Parathyroid adenoma (tissue), 2 donors: ENCODE measurements at regions not wholly inside any gene's neighbourhood (a gene's known extent, or its start where the extent isn't known, plus 50 kb on each side); places are given as distances from the start of the nearest gene placed in this dataset.
"Not testable (repeated sequence)": the region's sequence is repeated elsewhere in the genome, so short reads cannot be mapped to it uniquely, and the experiment has no call there.

ENCODE experiments used
- H2AFZ ChIP-seq: fragments of 300-600 bp; sonication (generic); one replicate; pipeline ENCODE4 v1.7.0; 2017; ENCODE audit warnings: antibody characterized with exemption, mild to moderate bottlenecking
- H3K27ac ChIP-seq: fragments of 300-600 bp; sonication (generic); one replicate; pipeline ENCODE4 v1.7.0; 2017
- H3K27me3 ChIP-seq: fragments of 300-600 bp; sonication (generic); one replicate; pipeline ENCODE4 v1.7.0; 2017; ENCODE audit warnings: low read length; ENCODE audit not compliant: control insufficient read depth, insufficient read depth
- H3K36me3 ChIP-seq: fragments of 300-600 bp; sonication (generic); one replicate; pipeline ENCODE4 v1.7.0; 2017; ENCODE audit warnings: low read length; ENCODE audit not compliant: control insufficient read depth, insufficient read depth
- H3K4me1 ChIP-seq: fragments of 300-600 bp; sonication (generic); one replicate; pipeline ENCODE4 v1.7.0; 2017; ENCODE audit warnings: control low read depth
- H3K4me2 ChIP-seq: fragments of 300-600 bp; sonication (generic); one replicate; pipeline ENCODE4 v1.7.0; 2017; ENCODE audit warnings: low read length
- H3K4me3 ChIP-seq: fragments of 300-600 bp; sonication (generic); one replicate; pipeline ENCODE4 v1.7.0; 2017; ENCODE audit warnings: low read depth, low read length
- H3K79me2 ChIP-seq: fragments of 300-600 bp; sonication (generic); one replicate; pipeline ENCODE4 v1.7.0; 2017; ENCODE audit warnings: control low read depth
- H3K9ac ChIP-seq: fragments of 300-600 bp; sonication (generic); one replicate; pipeline ENCODE4 v1.7.0; 2017; ENCODE audit warnings: mild to moderate bottlenecking
- H3K9me3 ChIP-seq: fragments of 300-600 bp; sonication (generic); one replicate; pipeline ENCODE4 v1.7.0; 2017; ENCODE audit warnings: low read length; ENCODE audit not compliant: control insufficient read depth
- TF ChIP-seq, protein P1 (sequence below): fragments of 300-600 bp; sonication (generic); IDR thresholded peaks from one replicate; pipeline ENCODE4 v1.7.0; 2017; ENCODE audit warnings: antibody characterized with exemption, mild to moderate bottlenecking
- donor health status: primary hyperparathyroidism.

DNA sequence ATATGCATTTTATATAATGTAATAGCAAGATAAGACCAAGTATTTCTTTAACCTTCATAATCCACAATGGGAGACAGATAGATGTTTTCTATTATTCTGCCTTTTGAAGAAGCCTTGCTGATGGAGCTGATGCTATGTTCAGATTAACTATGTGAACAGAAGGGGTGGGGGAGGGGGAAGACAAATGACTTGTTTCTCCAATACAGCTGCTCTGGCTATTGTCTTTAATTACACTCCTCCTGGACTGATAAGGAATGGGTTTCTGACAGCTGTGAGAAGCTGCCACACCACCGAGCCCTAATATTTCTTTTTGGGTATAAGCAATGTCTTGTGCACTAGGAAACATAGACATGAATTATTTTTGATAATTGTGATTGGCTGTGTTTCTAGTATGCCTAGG is 62.0 kb downstream of the CAVIN4 start:
- TF ChIP-seq, protein P1, sequence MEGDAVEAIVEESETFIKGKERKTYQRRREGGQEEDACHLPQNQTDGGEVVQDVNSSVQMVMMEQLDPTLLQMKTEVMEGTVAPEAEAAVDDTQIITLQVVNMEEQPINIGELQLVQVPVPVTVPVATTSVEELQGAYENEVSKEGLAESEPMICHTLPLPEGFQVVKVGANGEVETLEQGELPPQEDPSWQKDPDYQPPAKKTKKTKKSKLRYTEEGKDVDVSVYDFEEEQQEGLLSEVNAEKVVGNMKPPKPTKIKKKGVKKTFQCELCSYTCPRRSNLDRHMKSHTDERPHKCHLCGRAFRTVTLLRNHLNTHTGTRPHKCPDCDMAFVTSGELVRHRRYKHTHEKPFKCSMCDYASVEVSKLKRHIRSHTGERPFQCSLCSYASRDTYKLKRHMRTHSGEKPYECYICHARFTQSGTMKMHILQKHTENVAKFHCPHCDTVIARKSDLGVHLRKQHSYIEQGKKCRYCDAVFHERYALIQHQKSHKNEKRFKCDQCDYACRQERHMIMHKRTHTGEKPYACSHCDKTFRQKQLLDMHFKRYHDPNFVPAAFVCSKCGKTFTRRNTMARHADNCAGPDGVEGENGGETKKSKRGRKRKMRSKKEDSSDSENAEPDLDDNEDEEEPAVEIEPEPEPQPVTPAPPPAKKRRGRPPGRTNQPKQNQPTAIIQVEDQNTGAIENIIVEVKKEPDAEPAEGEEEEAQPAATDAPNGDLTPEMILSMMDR, result no peak
- Histone ChIP-seq H3K27me3 (no peaks in the 10 kb centered on the region), H3K4me3 (no peak overlapping the region), H3K9me3 (no peaks in the 10 kb centered on the region), H3K27ac (no peak overlapping the region), H3K4me2 (no peak overlapping the region), H2AFZ (no peak overlapping the region), H3K79me2 (no peaks in the 10 kb centered on the region), H3K9ac (no peak overlapping the region), H3K36me3 (no peaks in the 10 kb centered on the region), H3K4me1 (no peaks in the 10 kb centered on the region)

DNA sequence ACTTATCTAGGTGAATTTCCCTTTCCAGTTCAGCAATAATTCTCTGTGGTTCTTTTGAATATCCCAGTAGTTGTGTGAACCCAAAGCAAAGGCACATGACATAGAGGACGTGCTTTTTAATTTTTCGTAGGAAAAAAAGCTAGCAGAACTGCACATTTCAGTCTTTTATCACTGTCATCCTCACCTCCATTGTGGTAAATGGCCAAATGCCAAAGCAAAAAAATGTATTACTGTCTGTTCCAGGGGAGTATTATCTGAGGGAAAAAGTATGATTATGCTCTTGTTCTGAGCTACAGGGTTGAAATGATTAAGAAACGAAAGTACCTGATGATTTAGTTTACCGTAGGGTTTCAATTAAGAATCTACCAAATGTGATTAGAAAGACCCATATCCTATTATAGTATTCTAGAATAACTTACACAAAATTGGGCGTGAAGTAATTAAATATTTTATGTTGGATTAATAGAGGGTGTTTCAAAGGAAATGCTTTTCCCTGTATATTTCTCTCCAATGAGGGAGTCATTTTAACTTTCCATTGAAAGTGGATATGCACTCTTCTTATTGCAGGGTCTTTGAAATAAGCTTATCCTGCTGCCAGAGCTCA is 62.7 kb downstream of the CAVIN4 start:
- Histone ChIP-seq H2AFZ (no peak overlapping the region), H3K27me3 (no peaks in the 10 kb centered on the region), H3K9me3 (no peaks in the 10 kb centered on the region), H3K4me1 (no peaks in the 10 kb centered on the region), H3K4me2 (no peak overlapping the region), H3K27ac (no peak overlapping the region), H3K4me3 (no peak overlapping the region), H3K36me3 (no peaks in the 10 kb centered on the region), H3K9ac (no peak overlapping the region), H3K79me2 (no peaks in the 10 kb centered on the region)
- TF ChIP-seq, protein P1, result no peak

DNA sequence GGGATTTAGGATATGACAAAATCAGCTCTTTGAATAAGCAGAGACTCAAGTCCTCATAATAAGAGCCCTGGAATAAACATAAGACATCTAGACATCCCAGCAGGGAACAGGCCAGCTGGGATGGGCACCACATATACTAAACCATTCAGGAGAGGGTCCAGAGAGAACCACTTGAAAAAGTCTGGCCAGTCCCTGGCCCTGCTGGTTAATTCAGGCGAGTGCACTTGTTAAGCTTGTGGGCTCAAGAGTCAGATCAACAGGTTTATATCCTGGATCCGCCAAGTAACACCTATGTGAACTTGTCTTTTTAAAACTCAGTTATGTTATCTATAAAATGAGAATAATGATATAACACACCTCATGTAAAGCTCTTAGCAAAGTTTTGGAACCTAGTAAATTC is 63.3 kb downstream of the CAVIN4 start:
- H3K9me3 ChIP-seq, result no peaks in the 10 kb centered on the region
- no peak overlapping the region for H3K4me2 ChIP-seq
- H3K4me1 ChIP-seq, result no peaks in the 10 kb centered on the region
- no peak overlapping the region for H2AFZ ChIP-seq
- H3K9ac ChIP-seq, result no peak overlapping the region
- H3K27ac ChIP-seq, result no peak overlapping the region
- no peaks in the 10 kb centered on the region for H3K27me3 ChIP-seq
- no peaks in the 10 kb centered on the region for H3K36me3 ChIP-seq
- no peaks in the 10 kb centered on the region for H3K79me2 ChIP-seq
- H3K4me3 ChIP-seq, result no peak overlapping the region
- TF ChIP-seq, protein P1, result no peak

DNA sequence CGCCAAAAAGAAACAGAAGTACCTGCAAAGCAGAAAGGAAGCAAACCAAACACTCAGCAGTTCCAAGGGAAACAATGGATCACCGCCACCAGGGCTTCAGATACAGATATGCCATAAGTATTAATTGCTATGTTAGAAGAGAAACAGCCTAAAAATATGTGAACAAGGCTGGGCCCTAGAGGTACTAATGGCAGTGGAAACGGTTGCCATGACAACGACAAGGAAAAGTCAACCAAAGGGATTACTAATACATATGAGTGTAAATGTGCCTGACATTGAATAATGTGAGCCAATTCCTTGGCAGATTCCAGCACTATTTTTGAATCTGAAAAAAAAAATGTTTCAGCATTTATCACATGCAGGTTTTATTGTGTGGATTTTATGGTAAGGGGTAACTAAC is 75.0 kb downstream of the CAVIN4 start:
- H3K9ac ChIP-seq, result no peak overlapping the region
- no peaks in the 10 kb centered on the region for H3K79me2 ChIP-seq
- no peak overlapping the region for H3K4me3 ChIP-seq
- H3K4me2 ChIP-seq, result no peak overlapping the region
- H3K27ac ChIP-seq, result no peak overlapping the region
- H3K36me3 ChIP-seq, result no peaks in the 10 kb centered on the region
- H2AFZ ChIP-seq, result no peak overlapping the region
- TF ChIP-seq, protein P1, result no peak
- H3K4me1 ChIP-seq, result no peaks in the 10 kb centered on the region
- H3K27me3 ChIP-seq, result no peaks in the 10 kb centered on the region
- no peaks in the 10 kb centered on the region for H3K9me3 ChIP-seq

DNA sequence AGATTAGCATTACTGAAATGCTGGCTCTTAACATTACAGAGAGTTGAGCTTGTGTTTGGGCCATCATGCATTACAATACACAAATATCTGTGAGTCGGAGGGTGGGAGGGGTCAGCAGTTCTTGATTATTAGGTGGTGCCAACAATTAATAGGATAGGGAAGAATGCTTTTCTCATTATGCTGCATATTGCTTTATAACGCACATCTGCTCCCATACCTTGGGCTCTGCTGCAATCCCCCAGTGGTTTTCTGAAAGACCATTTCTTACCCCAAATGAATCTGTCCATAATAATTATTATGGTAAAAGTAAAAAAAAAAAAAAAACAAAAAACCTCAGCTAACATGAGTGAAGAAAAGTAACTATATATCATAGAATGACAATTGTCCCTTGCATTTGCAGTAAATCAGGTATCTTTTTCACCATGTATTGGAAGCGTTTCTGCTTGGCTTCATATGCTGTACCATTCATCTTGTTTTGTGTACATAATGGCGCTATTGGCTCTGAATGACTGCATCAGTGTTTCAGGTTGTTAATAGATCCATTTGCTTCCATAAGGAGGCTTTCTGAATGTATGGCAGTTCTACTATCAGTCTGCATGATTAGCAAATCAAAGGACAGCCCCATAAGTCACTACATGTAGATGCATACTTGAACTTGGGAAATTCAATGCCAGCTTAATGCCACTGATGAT is 75.9 kb downstream of the CAVIN4 start:
- no peak overlapping the region for H3K4me3 ChIP-seq
- H3K9me3 ChIP-seq, result no peaks in the 10 kb centered on the region
- no peak overlapping the region for H3K27ac ChIP-seq
- H3K4me1 ChIP-seq, result no peaks in the 10 kb centered on the region
- H3K4me2 ChIP-seq, result no peak overlapping the region
- no peaks in the 10 kb centered on the region for H3K36me3 ChIP-seq
- H3K79me2 ChIP-seq, result no peaks in the 10 kb centered on the region
- TF ChIP-seq, protein P1, result no peak
- no peak overlapping the region for H2AFZ ChIP-seq
- no peaks in the 10 kb centered on the region for H3K27me3 ChIP-seq
- no peak overlapping the region for H3K9ac ChIP-seq

DNA sequence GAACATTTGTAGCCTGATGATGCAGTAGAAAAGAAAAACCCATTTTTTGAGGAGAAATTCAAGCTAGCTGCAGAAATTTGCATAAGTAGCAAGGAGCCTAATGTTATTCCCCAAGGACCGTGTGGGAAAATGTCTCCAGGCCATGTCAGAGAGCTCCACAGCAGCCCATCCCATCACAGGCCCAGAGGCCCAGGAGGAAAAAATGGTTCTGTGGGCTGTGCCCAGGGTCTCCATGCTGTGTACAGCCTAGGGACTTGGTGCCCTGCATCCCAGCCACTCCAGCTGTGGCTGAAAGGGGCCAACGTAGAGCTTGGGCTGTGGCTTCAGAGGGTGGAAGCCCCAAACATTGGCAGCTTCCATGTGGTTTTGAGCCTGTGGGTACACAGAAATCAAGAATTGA is 79.0 kb downstream of the CAVIN4 start:
- H3K79me2 ChIP-seq, H3K4me2 ChIP-seq, H3K9me3 ChIP-seq, H3K4me3 ChIP-seq, H3K4me1 ChIP-seq, H3K27me3 ChIP-seq, H3K27ac ChIP-seq, H3K9ac ChIP-seq, H3K36me3 ChIP-seq, H2AFZ ChIP-seq: not testable (repeated sequence)
